EL (cell line): ENCODE measurements at regions not wholly inside any gene's neighbourhood (a gene's known extent, or its start where the extent isn't known, plus 50 kb on each side); places are given as distances from the start of the nearest gene placed in this dataset.
"Not testable (repeated sequence)": the region's sequence is repeated elsewhere in the genome, so short reads cannot be mapped to it uniquely, and the experiment has no call there.

Experiments used
- DNase-seq: peaks from one replicate; pipeline ENCODE4 v3.0.0-alpha.2; 2016

- no peak for DNase-seq
Measured at GRCh38 chr4:187362937-187363857, 632.4 kb upstream of the ZFP42 start.

GRCh38 chr4:187364401-187364800, 631.2 kb upstream of the ZFP42 start:
- DNase-seq = no peak

- no peak for DNase-seq
Measured at GRCh38 chr4:187364851-187365250, 630.7 kb upstream of the ZFP42 start.

- no peak for DNase-seq
Measured at GRCh38 chr4:187366530-187366929, 629.0 kb upstream of the ZFP42 start.

DNA sequence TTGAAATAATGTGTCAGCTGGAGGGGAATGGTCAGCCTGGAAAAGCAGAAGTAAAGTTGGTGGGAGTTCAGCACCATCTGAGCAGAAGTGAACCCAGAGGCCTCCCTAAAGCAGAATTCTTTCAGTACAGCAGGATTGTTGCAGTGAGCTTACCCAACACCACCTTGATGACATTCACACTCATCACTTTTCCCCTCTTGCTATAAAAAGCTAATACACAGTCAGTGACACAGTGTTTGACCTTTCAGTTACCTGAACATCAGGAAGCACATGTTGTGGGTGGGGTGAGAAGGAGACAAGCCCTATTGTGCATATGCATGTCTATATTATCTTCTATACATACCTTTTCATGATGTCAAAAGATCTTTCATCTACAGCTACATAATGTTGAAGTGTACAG, 624.7 kb upstream of the ZFP42 start:
- no peak for DNase-seq

- no peak for DNase-seq
Measured at GRCh38 chr4:187378441-187378840, 617.1 kb upstream of the ZFP42 start.

GRCh38 chr4:187380181-187380581, 615.4 kb upstream of the ZFP42 start:
- peak; percentile 31 for DNase-seq

DNA sequence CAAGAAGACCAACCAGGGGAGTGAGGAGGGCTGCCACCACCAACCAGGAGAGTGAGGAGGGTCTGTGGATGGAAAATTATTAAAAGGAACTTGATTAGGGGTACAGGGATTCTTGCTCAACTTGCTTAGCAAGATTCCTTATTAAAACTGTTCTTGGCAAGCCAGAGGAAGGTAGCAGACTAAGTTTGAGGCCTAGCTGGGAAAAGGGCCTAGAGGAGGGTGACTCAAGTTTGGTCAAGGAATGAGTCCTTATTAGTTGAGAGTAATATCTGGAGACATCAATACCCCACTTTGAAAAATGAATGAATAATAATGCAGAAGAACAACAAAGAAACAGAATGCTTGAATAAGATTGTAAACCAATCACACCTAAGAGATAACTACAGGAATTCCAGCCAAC, 612.4 kb upstream of the ZFP42 start:
- DNase-seq = no peak

- peak; percentile 3 for DNase-seq
Measured at GRCh38 chr4:187387739-187388138, 607.8 kb upstream of the ZFP42 start.

DNA sequence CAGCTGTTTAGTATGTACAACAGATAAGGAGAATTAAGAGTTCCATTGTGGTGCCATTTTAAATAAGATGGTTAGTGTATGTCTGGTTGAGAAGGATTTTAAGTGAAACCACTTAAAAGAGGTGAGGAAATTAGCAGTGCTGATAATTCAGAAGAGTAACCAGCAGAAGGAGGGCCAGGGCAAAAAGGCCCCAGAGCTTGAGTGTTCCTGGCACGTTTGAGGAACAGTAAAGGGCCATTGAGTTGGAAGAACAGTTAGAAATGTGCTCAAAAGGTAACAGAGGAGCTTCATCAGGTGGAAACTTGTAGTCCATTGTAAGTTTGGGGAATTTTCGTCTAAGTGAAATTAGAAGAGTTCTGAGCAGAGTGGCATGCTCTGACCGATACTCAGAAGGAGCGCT, 606.2 kb upstream of the ZFP42 start:
- no peak for DNase-seq

DNA sequence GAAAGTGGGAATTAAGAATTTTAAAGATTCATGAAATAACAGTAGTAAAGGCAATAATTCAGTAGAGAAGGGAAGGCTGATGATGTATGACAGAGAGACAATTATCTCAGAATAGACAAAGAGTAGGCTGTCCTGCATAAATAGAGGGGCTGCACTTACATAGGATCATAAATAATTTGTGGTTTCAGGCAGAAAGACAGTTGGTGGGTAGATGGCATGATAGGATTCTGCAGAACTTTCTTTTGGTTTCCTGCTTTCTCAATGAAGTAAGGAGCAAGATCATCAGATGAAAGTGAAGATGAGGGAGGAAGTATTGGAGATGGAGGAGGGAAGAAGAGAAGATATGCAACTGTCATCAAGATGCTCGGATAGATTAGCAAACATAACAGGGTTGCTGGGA, 604.9 kb upstream of the ZFP42 start:
- DNase-seq = no peak

GRCh38 chr4:187393531-187394344, 601.8 kb upstream of the ZFP42 start:
- DNase-seq = peak; percentile 45

DNA sequence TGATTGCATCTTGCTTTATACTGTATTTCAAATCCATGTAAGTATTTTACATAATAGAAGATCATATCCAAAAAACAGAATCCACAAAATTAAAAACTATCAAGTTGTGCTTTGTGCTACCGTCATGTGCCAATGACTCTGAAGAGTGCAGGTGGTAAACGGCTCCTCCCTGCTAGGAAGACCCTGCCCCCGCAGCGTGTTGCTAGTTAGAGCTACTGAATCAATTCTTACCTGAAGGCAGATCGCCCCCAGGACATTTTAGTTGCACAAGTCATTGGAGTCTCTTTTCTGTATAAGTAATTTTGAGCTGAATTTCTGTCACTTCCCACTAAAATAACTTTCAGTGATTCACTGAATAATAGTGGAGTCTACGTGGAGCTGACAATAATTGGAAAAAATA, 599.5 kb upstream of the ZFP42 start:
- DNase-seq = no peak

DNA sequence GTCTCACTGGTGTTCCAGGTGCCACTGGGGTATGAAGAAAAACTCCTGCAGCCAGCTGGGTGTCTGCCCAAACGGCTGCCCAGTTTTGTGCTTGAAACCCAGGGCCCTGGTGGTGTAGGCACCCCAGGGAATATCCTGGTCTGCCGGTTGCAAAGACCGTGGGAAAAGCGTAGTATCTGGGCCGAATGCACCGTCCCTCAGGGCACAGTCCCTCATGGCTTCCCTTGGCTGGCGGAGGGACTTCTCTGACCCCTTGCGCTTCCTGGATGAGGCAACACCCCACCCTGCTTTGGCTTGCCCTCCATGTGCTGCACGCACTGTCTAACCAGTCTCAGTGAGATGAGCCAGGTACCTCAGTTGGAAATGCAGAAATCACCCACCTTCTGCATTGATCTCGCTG, 587.1 kb upstream of the ZFP42 start:
- DNase-seq = not testable (repeated sequence)

DNA sequence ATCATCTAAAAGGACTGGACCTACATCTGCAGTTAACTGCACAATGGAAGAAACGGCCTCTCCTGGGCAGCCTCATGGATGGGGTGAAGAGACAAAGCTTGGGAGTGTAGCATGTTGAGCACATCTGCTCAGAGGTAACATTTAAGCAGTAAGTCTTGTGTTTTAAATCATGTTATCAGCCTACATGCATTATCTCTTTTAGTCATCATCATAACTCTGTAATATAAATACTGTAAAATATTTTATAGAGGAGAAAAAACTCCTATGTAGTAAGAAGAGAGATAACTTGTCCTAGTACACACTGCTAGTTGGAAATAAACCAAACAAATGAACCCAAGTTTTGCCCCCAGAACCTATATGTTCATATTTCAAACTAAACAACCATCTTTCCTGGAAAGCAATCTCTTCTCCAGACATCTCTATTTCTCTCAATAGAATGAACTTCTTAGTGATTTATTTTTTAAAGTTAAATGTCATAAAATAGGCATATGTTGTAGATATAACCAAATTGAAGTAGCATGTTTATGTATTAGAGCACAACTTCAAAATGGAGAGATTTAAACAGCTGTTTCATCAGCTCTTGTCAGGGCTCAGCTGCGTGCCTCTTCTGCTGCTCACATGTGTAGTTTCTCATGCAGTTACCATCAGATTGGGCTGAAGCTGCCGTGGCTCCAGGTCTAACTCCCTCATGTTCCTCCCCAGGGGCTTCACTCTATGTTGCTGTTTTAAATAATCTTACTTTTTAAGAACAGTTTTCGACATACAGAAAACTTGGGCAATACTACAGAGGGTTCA, 581.8 kb upstream of the ZFP42 start:
- DNase-seq = no peak

- no peak for DNase-seq
Measured at GRCh38 chr4:187414716-187415115, 580.9 kb upstream of the ZFP42 start.

DNA sequence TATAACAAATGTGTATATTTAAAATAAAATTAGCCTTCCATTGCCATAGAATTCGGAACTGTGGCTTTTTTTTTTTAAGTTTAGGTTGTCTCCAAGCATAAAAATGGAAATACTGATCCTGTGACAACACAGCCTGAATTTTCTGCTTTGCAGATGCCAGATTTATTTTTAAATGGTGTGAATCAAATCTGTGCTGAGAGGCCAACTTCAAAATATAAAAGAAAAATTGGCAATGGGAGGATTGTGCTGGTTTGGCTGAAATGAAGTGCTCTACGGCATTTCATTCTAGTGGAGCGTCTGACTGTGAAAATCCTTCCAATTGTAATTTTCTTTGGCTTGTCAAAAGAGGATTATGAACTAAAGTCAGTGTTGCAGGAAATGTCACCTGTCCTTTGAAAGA, 580.3 kb upstream of the ZFP42 start:
- no peak for DNase-seq

DNA sequence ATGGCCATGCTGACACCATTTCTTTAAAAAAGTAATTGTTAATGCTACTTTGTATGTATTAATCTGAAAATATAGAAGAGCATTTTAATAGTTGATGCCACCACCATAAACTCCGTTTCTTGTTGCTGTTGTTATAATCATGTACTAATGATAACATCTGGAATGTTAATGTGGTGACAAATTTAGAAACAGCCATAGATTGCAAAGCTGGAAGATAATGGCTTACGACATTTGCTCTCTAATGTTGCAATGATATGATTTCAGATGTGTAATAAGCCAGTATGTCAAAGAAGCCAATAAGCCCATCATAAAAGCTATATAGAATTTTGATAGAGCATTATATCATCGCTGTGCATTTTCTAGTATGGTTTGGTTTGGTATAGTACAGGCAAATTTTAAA, 579.4 kb upstream of the ZFP42 start:
- no peak for DNase-seq

GRCh38 chr4:187417721-187418120, 577.9 kb upstream of the ZFP42 start:
- DNase-seq = no peak

DNA sequence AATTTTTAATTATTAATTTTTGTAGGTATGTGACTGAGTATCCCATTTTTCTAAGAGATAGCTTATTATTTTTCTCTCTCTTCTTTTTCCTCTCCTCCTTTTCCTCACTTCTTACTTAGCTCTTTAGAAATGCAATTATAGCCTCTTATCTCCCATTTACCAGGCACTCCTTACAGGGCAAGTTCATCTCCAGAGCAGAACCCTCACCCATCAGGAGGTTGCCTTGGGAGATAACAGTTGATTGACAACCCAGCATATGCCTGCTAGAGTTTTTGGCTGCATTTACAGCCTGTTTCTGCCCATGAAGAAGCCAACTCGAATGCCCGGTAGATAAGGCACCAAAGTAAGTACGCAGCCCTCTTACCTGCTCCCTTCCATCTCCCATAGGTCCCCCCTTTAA, 572.9 kb upstream of the ZFP42 start:
- no peak for DNase-seq

- peak; percentile 32 for DNase-seq
Measured at GRCh38 chr4:187424636-187425035, 570.9 kb upstream of the ZFP42 start.

DNA sequence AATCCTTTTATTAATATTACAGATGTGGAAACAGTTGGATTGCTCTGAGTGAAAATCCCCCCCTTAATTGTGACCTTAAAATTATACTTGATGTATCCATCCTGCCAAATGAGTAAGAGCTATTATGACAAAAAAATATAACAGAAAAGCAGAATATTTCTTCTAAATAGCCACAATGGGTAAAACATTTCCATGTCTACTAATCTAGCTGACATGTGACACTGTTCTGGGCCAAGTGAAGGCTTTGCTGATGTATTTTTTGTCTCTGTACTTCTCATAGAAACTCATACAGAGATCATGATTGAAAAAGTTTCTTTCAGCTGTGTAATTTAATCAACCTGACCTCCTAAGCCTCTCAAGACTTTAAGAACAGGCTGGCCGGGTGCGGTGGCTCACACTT, 569.1 kb upstream of the ZFP42 start:
- DNase-seq = no peak

DNA sequence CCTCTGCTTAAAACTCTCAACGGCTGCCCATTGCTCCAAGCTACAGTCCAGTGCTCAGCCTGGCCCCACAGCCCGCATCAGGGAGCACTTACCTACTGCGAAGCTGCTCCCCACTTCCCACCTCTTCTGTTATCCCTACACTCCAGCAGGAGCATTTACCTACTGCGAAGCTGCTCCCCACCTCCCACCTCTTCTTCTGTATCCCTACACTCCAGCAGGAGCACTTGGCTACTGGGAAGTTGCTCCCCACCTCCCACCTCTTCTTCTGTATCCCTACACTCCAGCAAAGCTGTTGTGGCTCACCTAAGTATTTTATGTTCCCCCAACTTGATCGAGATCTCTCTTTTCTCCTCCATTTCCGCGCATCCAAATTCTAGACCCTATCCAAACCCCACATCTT, 563.3 kb upstream of the ZFP42 start:
- DNase-seq = no peak
